BJ (cell line): ENCODE measurements at regions not wholly inside any gene's neighbourhood (a gene's known extent, or its start where the extent isn't known, plus 50 kb on each side); places are given as distances from the start of the nearest gene placed in this dataset.

Experiments used
- CTCF ChIA-PET: fragments of 350-600 bp; formaldehyde crosslinking; extraction: SDS; loops from one replicate; lab custom pipeline; 2021; ENCODE audit warnings: antibody characterized with exemption, inconsistent platforms; lab: Yijun Ruan, JAX
- POLR2A ChIA-PET: fragments of 300-600 bp; sonication (Branson Sonifier 250); formaldehyde crosslinking; extraction: SDS; loops from one replicate; lab custom pipeline; 2021; ENCODE audit warnings: antibody characterized with exemption; lab: Charles Lee
- DNase-seq: peaks from one replicate; pipeline ENCODE4 v3.0.0-alpha.2; 2011; ENCODE audit warnings: low read depth
- H3K27me3 ChIP-seq: 2 replicates; pipeline ENCODE4 v1.6.0; 2011; ENCODE audit warnings: low read length; ENCODE audit not compliant: control insufficient read depth, insufficient read depth
- H3K36me3 ChIP-seq: 2 replicates; pipeline ENCODE4 v1.5.1; 2011; ENCODE audit warnings: low read length; ENCODE audit not compliant: control insufficient read depth, insufficient read depth
- H3K4me3 ChIP-seq: 2 replicates; pipeline ENCODE4 v1.5.1; 2011; ENCODE audit warnings: low read depth, mild to moderate bottlenecking, control low read depth, low read length
- TF ChIP-seq, protein P1 (sequence below): IDR thresholded peaks from 2 replicates; pipeline ENCODE4 v1.5.1; 2011; ENCODE audit warnings: low read depth, mild to moderate bottlenecking, control low read depth, inconsistent platforms, low read length, moderate library complexity; ENCODE audit not compliant: insufficient read depth

DNA sequence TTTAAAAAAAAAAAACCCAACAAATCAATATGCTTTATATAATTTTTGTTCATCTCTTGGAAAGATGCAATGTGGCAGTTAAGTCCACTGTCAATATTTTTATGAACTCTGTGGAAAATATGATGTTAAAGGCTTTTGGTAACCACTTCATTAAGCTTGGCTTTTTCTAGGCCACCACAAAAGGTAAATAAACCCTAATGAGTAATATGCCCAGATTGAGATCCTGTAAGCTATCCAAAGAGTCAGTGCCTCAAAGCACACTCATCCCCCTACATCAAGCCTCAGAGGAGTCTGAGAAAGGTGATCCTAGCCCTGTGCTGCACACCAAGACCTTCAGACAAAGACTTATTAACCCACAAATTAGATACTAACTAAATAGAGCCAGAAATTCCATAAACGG is 121.1 kb downstream of the CDC5L start:
- peak; percentile 31 for DNase-seq
- POLR2A ChIA-PET: no interaction called here
- TF ChIP-seq, protein P1, sequence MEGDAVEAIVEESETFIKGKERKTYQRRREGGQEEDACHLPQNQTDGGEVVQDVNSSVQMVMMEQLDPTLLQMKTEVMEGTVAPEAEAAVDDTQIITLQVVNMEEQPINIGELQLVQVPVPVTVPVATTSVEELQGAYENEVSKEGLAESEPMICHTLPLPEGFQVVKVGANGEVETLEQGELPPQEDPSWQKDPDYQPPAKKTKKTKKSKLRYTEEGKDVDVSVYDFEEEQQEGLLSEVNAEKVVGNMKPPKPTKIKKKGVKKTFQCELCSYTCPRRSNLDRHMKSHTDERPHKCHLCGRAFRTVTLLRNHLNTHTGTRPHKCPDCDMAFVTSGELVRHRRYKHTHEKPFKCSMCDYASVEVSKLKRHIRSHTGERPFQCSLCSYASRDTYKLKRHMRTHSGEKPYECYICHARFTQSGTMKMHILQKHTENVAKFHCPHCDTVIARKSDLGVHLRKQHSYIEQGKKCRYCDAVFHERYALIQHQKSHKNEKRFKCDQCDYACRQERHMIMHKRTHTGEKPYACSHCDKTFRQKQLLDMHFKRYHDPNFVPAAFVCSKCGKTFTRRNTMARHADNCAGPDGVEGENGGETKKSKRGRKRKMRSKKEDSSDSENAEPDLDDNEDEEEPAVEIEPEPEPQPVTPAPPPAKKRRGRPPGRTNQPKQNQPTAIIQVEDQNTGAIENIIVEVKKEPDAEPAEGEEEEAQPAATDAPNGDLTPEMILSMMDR: no peak
- H3K27me3 ChIP-seq: peaks cover 11% of the 10 kb centered on the region
- no peaks in the 10 kb centered on the region for H3K36me3 ChIP-seq
- H3K4me3 ChIP-seq: no peak overlapping the region
- CTCF ChIA-PET: interaction anchor here (0.6 to 1.8 kb wide), 5 partner anchors 9 to 1422 kb away, joined by 3 to 11 read pairs (median 3); no protein-coding TSS in a partner anchor

DNA sequence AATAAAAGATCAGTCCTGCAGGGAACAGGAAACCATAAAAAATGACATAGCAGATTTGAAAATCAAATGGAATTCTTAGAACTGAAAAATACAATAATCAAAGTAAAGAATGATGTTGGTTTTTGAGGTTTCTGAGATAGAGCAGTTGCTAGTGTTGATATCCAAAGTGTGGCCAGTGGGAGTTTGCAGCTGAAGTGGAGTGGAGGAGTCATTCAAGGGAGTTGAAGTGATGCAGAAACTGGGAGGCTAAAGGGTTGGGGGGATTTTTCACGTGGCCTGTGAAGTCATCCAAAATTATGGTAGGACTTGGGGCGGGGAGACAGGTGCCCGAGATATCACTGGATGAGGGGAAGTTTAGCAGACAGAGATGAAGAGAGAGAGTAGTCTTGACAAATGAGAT is 123.6 kb downstream of the CDC5L start:
- H3K4me3 ChIP-seq: no peak overlapping the region
- H3K27me3 ChIP-seq: peaks cover 6% of the 10 kb centered on the region
- DNase-seq: no peak
- no peaks in the 10 kb centered on the region for H3K36me3 ChIP-seq
- CTCF ChIA-PET: no interaction called here
- POLR2A ChIA-PET: no interaction called here
- TF ChIP-seq, protein P1: no peak

DNA sequence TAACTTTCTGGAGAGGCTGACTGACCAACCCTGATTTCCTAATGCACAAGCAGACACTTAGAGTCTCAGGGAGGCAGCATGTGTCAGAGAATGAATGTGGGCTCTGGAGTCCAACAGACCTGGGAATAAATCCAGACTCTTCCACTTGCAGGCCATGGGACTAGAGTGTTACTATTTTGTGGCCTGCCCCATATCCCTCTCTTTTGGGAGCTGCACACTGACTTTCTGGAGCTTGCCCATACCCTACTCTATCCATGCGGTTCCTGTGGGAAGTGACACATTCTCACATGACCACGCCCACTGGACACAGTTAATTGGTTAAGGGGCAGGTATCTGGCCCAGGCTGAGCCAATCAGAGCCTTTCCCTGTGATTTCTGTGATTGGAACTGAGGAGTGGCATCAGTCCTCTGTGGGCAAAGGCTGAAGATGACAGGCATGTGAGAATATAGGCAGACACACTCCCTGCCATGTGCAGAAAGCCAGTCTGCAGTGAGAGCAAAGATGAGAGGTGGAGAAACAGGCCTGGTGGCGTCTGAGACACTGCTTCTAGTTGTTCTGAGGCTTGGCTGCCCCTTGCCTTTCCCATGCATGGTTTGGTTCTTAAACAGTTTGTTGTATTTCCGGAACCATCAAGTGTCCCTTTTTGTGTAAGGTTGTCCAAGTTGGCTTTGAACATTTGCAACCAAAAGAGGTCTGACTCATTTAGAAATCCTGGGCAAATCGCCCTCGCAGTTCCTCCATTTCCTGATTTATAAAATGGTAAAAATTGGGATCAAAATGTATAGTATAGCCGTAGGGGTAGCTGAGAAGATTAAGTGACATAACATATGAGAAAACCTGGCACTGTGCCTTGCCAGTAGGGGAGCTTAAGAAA is 125.6 kb downstream of the CDC5L start:
- Histone ChIP-seq H3K36me3 (no peaks in the 10 kb centered on the region), H3K27me3 (peaks cover 2% of the 10 kb centered on the region; the same call in 1 of the 2 replicates), H3K4me3 (no peak overlapping the region)
- TF ChIP-seq, protein P1: no peak
- CTCF ChIA-PET: interaction anchor here (1.1 kb wide), 1 partner anchor 39 kb away, joined by 5 read pairs; no protein-coding TSS in a partner anchor
- POLR2A ChIA-PET: no interaction called here
- DNase-seq: no peak

DNA sequence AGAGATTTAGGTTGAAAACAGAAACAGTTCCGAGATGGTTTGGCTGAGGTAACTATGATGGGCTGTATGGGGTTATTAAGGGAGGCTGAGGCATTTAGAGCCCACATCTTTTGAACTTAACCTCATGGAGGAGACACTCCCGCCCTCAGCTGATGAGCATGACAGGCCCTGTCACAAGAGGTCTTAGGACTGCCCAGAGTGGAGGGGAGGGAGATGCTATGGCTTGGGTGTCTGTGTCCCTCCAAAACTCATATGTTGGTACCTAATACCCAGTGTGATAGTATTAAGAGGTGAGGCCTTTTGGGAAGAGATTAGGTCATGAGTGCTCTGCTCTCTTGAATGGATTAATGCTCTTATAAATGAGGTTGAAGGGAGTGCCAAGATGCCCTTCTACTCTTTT is 126.6 kb downstream of the CDC5L start:
- ChIA-PET POLR2A (no interaction called here), CTCF (no interaction called here)
- H3K36me3 ChIP-seq: no peaks in the 10 kb centered on the region
- H3K4me3 ChIP-seq: no peak overlapping the region
- DNase-seq: no peak
- H3K27me3 ChIP-seq: peaks cover 2% of the 10 kb centered on the region; the same call in 1 of the 2 replicates
- TF ChIP-seq, protein P1: no peak

DNA sequence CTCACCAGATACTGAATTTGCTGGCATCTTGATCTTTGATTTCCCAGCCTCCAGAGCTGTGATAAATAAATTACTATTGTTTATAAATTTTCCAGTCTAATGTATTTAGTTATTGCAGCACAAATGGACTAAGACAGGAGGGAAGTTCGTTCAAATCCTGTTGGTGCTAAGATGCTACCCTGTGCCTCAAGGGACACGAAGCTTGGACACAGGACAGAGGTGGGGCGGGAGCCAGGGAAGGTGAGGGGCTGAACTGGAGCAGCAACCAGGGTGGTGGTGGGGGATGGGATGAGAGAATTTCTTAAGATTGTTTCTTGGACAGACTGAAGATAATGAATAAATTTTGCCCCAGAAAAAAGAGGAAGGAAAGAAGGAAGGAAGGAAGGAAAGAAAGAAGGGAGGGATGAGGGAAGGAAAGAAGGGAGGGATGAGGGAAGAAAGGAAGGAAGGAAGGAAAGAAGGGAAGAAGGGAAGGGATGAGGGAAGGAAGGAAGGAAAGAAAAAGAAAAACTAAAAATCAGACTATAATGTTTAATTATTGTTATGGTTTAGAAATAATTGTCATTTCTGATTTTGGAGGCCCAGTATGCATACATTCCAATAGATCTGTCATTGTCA is 127.2 kb downstream of the CDC5L start:
- no peaks in the 10 kb centered on the region for H3K36me3 ChIP-seq
- TF ChIP-seq, protein P1: no peak
- ChIA-PET POLR2A (no interaction called here), CTCF (no interaction called here)
- peaks cover 2% of the 10 kb centered on the region; the same call in 1 of the 2 replicates for H3K27me3 ChIP-seq
- H3K4me3 ChIP-seq: no peak overlapping the region
- DNase-seq: no peak
